Smooth muscle cell (in vitro differentiated cells): ENCODE measurements at regions not wholly inside any gene's neighbourhood (a gene's known extent, or its start where the extent isn't known, plus 50 kb on each side); places are given as distances from the start of the nearest gene placed in this dataset.

Experiments used
- DNase-seq: peaks from one replicate; lab custom pipeline; 2025; ENCODE audit not compliant: unreplicated experiment; lab: John Stamatoyannopoulos, UW
- H2AFZ ChIP-seq: fragments of 200-600 bp; sonication (generic); 2 replicates; pipeline ENCODE4 v1.6.0; 2016; ENCODE audit warnings: antibody characterized with exemption, low read depth, mild to moderate bottlenecking
- H3F3A ChIP-seq: fragments of 200-600 bp; sonication (generic); 2 replicates; pipeline ENCODE4 v1.6.0; 2017; ENCODE audit warnings: antibody characterized with exemption, low read depth
- H3K27ac ChIP-seq: fragments of 200-600 bp; sonication (generic); 2 replicates; pipeline ENCODE4 v1.5.1; 2016; ENCODE audit warnings: low read depth, mild to moderate bottlenecking
- H3K27me3 ChIP-seq: fragments of 200-600 bp; sonication (generic); 2 replicates; pipeline ENCODE4 v1.6.1; 2016; ENCODE audit warnings: low read depth, mild to moderate bottlenecking
- H3K36me3 ChIP-seq: fragments of 200-600 bp; sonication (generic); 2 replicates; pipeline ENCODE4 v1.5.1; 2016; ENCODE audit warnings: low read depth
- H3K4me1 ChIP-seq: fragments of 200-600 bp; sonication (generic); 2 replicates; pipeline ENCODE4 v1.5.1; 2016; ENCODE audit warnings: low read depth
- H3K4me2 ChIP-seq: fragments of 200-600 bp; sonication (generic); 2 replicates; pipeline ENCODE4 v1.6.0; 2016; ENCODE audit warnings: mild to moderate bottlenecking
- H3K4me3 ChIP-seq: fragments of 200-600 bp; sonication (generic); 2 replicates; pipeline ENCODE4 v1.5.1; 2016; ENCODE audit warnings: mild to moderate bottlenecking
- H3K79me2 ChIP-seq: fragments of 200-600 bp; sonication (generic); 2 replicates; pipeline ENCODE4 v1.6.0; 2016; ENCODE audit warnings: low read depth, mild to moderate bottlenecking
- H3K9ac ChIP-seq: fragments of 200-600 bp; sonication (generic); 2 replicates; pipeline ENCODE4 v1.6.0; 2016; ENCODE audit warnings: low read depth
- H3K9me3 ChIP-seq: fragments of 200-600 bp; sonication (generic); replicated peaks from 2 replicates; pipeline ENCODE4 v1.5.1; 2016; ENCODE audit warnings: low read depth
- H4K20me1 ChIP-seq: fragments of 200-600 bp; sonication (generic); 2 replicates; pipeline ENCODE4 v1.6.0; 2016; ENCODE audit warnings: low read depth
- WGBS: methylation state at CpG from one replicate; pipeline ENCODE4 v1.1.7; 2016; ENCODE audit warnings: low lambda C conversion rate; 5-methylcytosine and 5-hydroxymethylcytosine counted together
- TF ChIP-seq, protein P1 (sequence below): fragments of 200-600 bp; sonication (generic); IDR thresholded peaks from 2 replicates; pipeline ENCODE4 v1.5.1; 2017; ENCODE audit warnings: borderline replicate concordance, mild to moderate bottlenecking, antibody characterized with exemption; ENCODE audit not compliant: insufficient read depth, poor library complexity, severe bottlenecking

DNA sequence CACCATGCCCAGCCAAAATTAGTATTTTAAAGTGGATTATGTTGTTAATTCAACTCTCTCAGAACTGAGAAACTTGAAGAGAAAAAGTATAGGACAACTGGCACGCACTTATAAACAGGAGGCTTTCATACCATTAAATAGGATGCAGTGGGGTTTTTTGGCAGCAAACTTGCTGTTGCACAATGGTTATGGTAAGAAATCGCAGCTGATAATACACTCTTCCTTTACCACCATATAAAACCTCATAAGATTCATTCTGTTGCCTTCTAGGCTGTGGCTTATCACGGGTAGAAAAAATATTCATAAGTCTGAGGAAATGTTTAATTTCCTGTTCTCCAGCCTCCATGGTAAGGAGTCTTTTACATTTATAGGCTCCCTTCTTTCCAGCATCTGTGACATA, 95.3 kb downstream of the TMCO5A start:
- TF ChIP-seq, protein P1, sequence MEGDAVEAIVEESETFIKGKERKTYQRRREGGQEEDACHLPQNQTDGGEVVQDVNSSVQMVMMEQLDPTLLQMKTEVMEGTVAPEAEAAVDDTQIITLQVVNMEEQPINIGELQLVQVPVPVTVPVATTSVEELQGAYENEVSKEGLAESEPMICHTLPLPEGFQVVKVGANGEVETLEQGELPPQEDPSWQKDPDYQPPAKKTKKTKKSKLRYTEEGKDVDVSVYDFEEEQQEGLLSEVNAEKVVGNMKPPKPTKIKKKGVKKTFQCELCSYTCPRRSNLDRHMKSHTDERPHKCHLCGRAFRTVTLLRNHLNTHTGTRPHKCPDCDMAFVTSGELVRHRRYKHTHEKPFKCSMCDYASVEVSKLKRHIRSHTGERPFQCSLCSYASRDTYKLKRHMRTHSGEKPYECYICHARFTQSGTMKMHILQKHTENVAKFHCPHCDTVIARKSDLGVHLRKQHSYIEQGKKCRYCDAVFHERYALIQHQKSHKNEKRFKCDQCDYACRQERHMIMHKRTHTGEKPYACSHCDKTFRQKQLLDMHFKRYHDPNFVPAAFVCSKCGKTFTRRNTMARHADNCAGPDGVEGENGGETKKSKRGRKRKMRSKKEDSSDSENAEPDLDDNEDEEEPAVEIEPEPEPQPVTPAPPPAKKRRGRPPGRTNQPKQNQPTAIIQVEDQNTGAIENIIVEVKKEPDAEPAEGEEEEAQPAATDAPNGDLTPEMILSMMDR, result no peak
- H3K27ac ChIP-seq, result no peak overlapping the region
- no peaks in the 10 kb centered on the region for H3K36me3 ChIP-seq
- WGBS, result 71% methylated on average over 3 of the region's 3 CpGs
- H3F3A ChIP-seq, result no peaks in the 10 kb centered on the region
- H3K27me3 ChIP-seq, result no peaks in the 10 kb centered on the region
- H3K9ac ChIP-seq, result no peak overlapping the region
- DNase-seq, result no peak
- H3K4me1 ChIP-seq, result no peaks in the 10 kb centered on the region
- H3K79me2 ChIP-seq, result no peaks in the 10 kb centered on the region
- no peaks in the 10 kb centered on the region for H4K20me1 ChIP-seq
- no peak overlapping the region for H2AFZ ChIP-seq
- no peak overlapping the region for H3K4me2 ChIP-seq
- H3K9me3 ChIP-seq, result no peaks in the 10 kb centered on the region
- no peak overlapping the region for H3K4me3 ChIP-seq

DNA sequence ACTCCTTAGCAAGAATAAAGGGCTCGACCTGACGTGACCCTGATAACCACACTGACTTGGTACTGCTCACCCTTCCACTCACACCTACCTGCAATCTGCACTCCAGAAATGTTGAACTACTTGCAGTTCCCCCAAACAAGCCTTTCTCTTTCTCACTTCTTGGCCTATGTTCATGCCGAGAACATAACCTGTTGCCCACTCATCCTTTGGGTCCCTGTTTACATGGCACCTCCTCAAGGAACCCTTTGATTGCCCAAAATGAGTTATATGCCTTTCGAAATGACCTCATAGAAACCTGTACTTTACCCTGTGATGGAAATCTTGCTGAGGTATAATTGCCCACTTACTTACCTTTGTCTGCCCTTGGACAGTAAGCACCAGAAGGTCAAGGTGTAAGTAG, 96.2 kb downstream of the TMCO5A start:
- 93% methylated on average over 4 of the region's 4 CpGs for WGBS
- Histone ChIP-seq H4K20me1 (no peaks in the 10 kb centered on the region), H3F3A (no peaks in the 10 kb centered on the region)

DNA sequence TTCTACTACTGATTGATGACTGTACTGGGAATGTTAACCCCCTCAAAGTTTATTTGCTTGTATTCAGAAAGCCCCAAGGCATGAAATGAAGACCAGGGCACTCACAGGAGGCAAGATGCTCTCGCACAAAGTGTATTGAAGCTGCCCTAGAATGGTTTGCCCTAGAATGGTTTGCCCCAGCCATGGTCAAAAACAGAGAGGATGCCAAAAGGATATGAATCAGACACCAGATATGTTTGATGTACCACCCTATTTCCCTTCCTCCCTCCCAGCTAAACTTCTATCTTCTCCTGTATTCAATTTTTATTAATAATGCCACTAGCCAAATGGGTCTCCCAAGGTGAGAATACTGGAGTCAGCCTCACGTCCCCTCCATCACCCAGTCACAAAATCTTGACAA, 101.3 kb downstream of the TMCO5A start:
- no peaks in the 10 kb centered on the region for H4K20me1 ChIP-seq
- no peaks in the 10 kb centered on the region for H3K27me3 ChIP-seq
- no peaks in the 10 kb centered on the region for H3K9me3 ChIP-seq
- 100% methylated on average over 2 of the region's 2 CpGs for WGBS
- H3K9ac ChIP-seq, result no peak overlapping the region
- no peak for DNase-seq
- no peaks in the 10 kb centered on the region for H3K79me2 ChIP-seq
- H2AFZ ChIP-seq, result no peak overlapping the region
- no peaks in the 10 kb centered on the region for H3K36me3 ChIP-seq
- no peak overlapping the region for H3K27ac ChIP-seq
- H3K4me1 ChIP-seq, result peaks cover 10% of the 10 kb centered on the region
- no peak overlapping the region for H3K4me3 ChIP-seq
- TF ChIP-seq, protein P1, result no peak
- peaks cover 13% of the 10 kb centered on the region for H3F3A ChIP-seq
- H3K4me2 ChIP-seq, result no peak overlapping the region

More for the DNA sequence above, 96.2 kb downstream of the TMCO5A start:
- TF ChIP-seq, protein P1, result no peak
- no peak for DNase-seq
- H2AFZ ChIP-seq, result no peak overlapping the region
- no peak overlapping the region for H3K4me2 ChIP-seq
- H3K9ac ChIP-seq, result no peak overlapping the region
- no peaks in the 10 kb centered on the region for H3K9me3 ChIP-seq
- H3K79me2 ChIP-seq, result no peaks in the 10 kb centered on the region
- H3K36me3 ChIP-seq, result no peaks in the 10 kb centered on the region
- H3K27ac ChIP-seq, result no peak overlapping the region
- H3K4me1 ChIP-seq, result no peaks in the 10 kb centered on the region
- no peak overlapping the region for H3K4me3 ChIP-seq
- H3K27me3 ChIP-seq, result no peaks in the 10 kb centered on the region

- Histone ChIP-seq H3K4me3 (no peak overlapping the region), H3K4me2 (no peak overlapping the region), H3K27ac (no peak overlapping the region), H3K79me2 (no peaks in the 10 kb centered on the region), H3F3A (peaks cover 21% of the 10 kb centered on the region), H3K27me3 (no peaks in the 10 kb centered on the region), H3K9me3 (no peaks in the 10 kb centered on the region), H4K20me1 (no peaks in the 10 kb centered on the region), H3K4me1 (peaks cover 15% of the 10 kb centered on the region), H3K36me3 (no peaks in the 10 kb centered on the region), H2AFZ (no peak overlapping the region), H3K9ac (no peak overlapping the region)
- TF ChIP-seq, protein P1, result no peak
- WGBS, result 84% methylated on average over 3 of the region's 3 CpGs
- no peak for DNase-seq
Observed at GRCh38 chr15:38036790-38037338, 102.4 kb downstream of the TMCO5A start.
